ENCODE measurements at regions not wholly inside any gene's neighbourhood (a gene's known extent, or its start where the extent isn't known, plus 50 kb on each side); places are given as distances from the start of the nearest gene placed in this dataset.

DNA sequence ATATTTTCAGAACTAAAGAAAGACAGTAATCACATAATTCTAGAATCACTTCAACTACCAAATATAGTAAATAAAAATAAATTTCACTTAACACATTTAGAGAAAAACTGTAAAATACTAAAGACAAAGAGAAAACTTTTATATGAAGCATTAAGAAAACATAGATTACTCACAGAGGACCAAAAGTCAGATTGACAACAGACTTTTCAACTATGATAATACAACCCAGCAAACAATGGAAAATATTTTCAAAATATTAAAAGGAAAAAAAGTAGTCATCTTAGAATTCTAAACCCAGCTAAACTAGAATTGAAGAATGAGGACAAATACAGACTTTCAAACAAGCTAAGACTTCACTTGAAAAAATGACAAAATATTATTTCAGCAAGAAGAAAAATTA, 164.8 kb upstream of the ARID1B start:
- Mint-ChIP-seq H3K4me1 (ENCODE audit: low read depth) (peaks cover 3% of the 10 kb centered on the region), H3K4me3 (ENCODE audit: unreplicated experiment) (no peak overlapping the region), H3K9me3 (ENCODE audit: low read depth) (peaks cover 31% of the 10 kb centered on the region), H3K27ac (ENCODE audit: unreplicated experiment) (no peak overlapping the region), H3K27me3 (ENCODE audit: low read depth) (peaks cover 4% of the 10 kb centered on the region), H3K36me3 (ENCODE audit: low read depth) (peaks cover 6% of the 10 kb centered on the region)
- TF ChIP-seq, protein P1, sequence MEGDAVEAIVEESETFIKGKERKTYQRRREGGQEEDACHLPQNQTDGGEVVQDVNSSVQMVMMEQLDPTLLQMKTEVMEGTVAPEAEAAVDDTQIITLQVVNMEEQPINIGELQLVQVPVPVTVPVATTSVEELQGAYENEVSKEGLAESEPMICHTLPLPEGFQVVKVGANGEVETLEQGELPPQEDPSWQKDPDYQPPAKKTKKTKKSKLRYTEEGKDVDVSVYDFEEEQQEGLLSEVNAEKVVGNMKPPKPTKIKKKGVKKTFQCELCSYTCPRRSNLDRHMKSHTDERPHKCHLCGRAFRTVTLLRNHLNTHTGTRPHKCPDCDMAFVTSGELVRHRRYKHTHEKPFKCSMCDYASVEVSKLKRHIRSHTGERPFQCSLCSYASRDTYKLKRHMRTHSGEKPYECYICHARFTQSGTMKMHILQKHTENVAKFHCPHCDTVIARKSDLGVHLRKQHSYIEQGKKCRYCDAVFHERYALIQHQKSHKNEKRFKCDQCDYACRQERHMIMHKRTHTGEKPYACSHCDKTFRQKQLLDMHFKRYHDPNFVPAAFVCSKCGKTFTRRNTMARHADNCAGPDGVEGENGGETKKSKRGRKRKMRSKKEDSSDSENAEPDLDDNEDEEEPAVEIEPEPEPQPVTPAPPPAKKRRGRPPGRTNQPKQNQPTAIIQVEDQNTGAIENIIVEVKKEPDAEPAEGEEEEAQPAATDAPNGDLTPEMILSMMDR (IDR thresholded peaks at IDR 0.05): no peak
- no peak for DNase-seq (ENCODE audit: low spot score)

DNA sequence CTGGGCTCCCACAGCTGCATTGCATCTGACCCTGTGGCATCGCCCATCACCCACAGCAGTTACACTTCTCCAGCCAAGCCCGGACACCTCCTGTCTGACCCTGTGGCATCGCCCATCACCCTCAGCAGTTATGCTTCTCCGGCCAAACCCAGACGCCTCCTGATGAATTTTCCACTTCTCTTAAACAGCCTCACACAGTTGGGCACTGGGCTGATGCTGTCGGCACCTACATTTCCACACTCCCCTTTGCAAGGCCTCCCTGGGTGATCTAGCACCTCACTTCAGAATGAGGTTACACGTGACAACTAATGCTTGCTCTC, 175.2 kb upstream of the ARID1B start:
- Mint-ChIP-seq H3K4me3 (ENCODE audit: unreplicated experiment) (no peak overlapping the region), H3K9me3 (ENCODE audit: low read depth) (peaks cover 12% of the 10 kb centered on the region), H3K27me3 (ENCODE audit: low read depth) (peaks cover 12% of the 10 kb centered on the region), H3K27ac (ENCODE audit: unreplicated experiment) (no peak overlapping the region), H3K36me3 (ENCODE audit: low read depth) (peaks cover 6% of the 10 kb centered on the region), H3K4me1 (ENCODE audit: low read depth) (no peaks in the 10 kb centered on the region)
- no peak for DNase-seq (ENCODE audit: low spot score)
- TF ChIP-seq, protein P1 (IDR thresholded peaks at IDR 0.05): no peak

DNA sequence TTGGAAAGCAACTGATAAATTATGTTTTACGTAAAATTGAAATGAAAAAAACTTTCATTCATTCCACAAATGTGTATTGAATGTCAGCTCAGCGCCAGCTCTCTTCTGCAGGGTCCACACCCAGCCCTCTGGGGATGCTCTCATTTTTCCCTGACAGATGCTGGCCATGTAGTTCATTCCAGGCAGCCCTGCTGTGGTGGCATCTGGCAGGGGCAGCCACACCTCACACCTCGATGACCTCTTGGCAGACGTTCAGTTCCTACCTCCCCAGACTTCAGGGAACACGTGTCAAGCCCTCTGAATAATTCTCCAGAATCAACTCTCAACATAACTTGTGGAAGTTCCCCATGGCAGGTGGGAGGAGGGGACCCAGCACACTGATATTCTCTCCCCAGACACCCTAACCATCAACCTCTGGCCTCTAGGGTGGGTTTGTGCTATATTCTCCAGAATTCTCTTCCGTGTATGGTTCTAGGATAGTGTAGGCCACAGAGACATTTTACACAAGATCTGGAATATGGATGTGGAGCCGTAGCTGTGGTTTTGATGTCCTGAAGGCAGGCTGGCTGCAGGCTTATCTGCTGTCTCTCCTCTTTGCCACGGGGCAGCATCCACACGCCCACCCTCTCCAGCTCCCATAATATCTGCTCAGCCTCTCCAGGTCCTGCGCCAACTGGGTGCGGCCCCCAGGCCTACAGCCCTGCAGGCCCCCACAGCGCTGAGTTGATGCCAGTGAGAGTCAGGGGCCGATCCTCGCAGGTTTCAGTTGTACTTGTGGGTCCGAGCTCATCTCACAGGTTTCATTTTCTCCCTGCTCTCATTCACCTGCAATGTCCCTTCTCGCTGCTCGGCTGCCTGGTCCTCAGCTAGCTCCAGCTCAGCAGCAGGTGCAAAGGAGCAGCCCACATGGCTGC, 175.8 kb upstream of the ARID1B start:
- DNase-seq (ENCODE audit: low spot score): no peak
- no peak overlapping the region for H3K4me3 Mint-ChIP-seq (ENCODE audit: unreplicated experiment)
- TF ChIP-seq, protein P1 (IDR thresholded peaks at IDR 0.05): no peak
- peaks cover 12% of the 10 kb centered on the region for H3K27me3 Mint-ChIP-seq (ENCODE audit: low read depth)
- H3K27ac Mint-ChIP-seq (ENCODE audit: unreplicated experiment): no peak overlapping the region
- H3K36me3 Mint-ChIP-seq (ENCODE audit: low read depth): peaks cover 6% of the 10 kb centered on the region
- H3K9me3 Mint-ChIP-seq (ENCODE audit: low read depth): peaks cover 8% of the 10 kb centered on the region
- no peaks in the 10 kb centered on the region for H3K4me1 Mint-ChIP-seq (ENCODE audit: low read depth)

GRCh38 chr6:156600678-156601077, 176.5 kb upstream of the ARID1B start:
- no peak for DNase-seq (ENCODE audit: low spot score)
- H3K36me3 Mint-ChIP-seq (ENCODE audit: low read depth): peaks cover 4% of the 10 kb centered on the region
- TF ChIP-seq, protein P1 (IDR thresholded peaks at IDR 0.05): no peak
- no peak overlapping the region for H3K27ac Mint-ChIP-seq (ENCODE audit: unreplicated experiment)
- H3K4me1 Mint-ChIP-seq (ENCODE audit: low read depth): peaks cover 2% of the 10 kb centered on the region
- peaks cover 11% of the 10 kb centered on the region for H3K27me3 Mint-ChIP-seq (ENCODE audit: low read depth)
- peaks cover 5% of the 10 kb centered on the region for H3K9me3 Mint-ChIP-seq (ENCODE audit: low read depth)
- no peak overlapping the region for H3K4me3 Mint-ChIP-seq (ENCODE audit: unreplicated experiment)

DNA sequence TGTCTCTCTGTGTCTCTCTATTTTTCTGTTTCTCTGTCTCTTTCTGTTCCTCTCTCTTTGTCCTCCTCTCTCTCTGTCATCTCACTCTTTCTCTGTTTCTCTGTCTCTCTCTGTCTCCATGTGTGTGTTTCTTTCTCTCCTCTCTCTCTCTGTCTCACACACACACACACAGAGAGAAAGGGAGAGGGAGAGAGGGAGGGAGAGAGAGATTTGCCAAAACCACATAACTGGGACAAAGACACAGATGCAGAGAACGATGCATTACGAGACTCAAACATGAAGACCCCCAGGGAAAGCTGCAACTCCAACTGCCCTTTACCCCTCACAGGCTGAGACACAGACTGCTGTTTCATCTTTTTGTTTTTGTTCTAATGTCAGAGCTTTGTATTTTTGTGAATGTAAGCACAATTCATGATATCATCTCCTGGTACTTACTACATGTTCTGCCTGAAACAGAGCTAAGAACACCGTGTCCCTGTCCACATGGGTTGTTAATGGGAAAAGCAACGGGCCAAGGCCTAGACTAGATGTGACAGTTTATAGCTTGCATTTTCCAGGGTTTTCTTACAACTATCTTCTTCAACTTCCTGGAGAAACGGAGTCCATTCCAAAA, 177.1 kb upstream of the ARID1B start:
- DNase-seq (ENCODE audit: low spot score): no peak

More for the DNA sequence above, 177.1 kb upstream of the ARID1B start:
- H3K36me3 Mint-ChIP-seq (ENCODE audit: low read depth): peaks cover 3% of the 10 kb centered on the region
- no peak overlapping the region for H3K27ac Mint-ChIP-seq (ENCODE audit: unreplicated experiment)
- H3K27me3 Mint-ChIP-seq (ENCODE audit: low read depth): peaks cover 11% of the 10 kb centered on the region
- no peak overlapping the region for H3K4me3 Mint-ChIP-seq (ENCODE audit: unreplicated experiment)
- H3K4me1 Mint-ChIP-seq (ENCODE audit: low read depth): peaks cover 8% of the 10 kb centered on the region
- peaks cover 2% of the 10 kb centered on the region for H3K9me3 Mint-ChIP-seq (ENCODE audit: low read depth)
- TF ChIP-seq, protein P1 (IDR thresholded peaks at IDR 0.05): no peak
